GM06990 (cell line): ENCODE measurements at regions not wholly inside any gene's neighbourhood (a gene's known extent, or its start where the extent isn't known, plus 50 kb on each side); places are given as distances from the start of the nearest gene placed in this dataset.
A peak's percentile ranks its signal among the peaks of the same experiment; 100 is the strongest.

Experiments used
- DNase-seq: peaks from one replicate; pipeline ENCODE4 v3.0.0-alpha.2; 2011; ENCODE audit not compliant: insufficient read length; ENCODE audit errors: extremely low read depth
- H3K27me3 ChIP-seq: replicated peaks from 2 replicates; pipeline ENCODE4 v1.6.0; 2011; ENCODE audit warnings: low read length; ENCODE audit not compliant: control insufficient read depth, insufficient read depth
- H3K36me3 ChIP-seq: 2 replicates; pipeline ENCODE4 v1.5.1; 2011; ENCODE audit warnings: low read length; ENCODE audit not compliant: control insufficient read depth, insufficient read depth
- H3K4me3 ChIP-seq: replicated peaks from 2 replicates; pipeline ENCODE4 v1.5.1; 2011; ENCODE audit warnings: low read depth, mild to moderate bottlenecking, control low read depth, low read length
- CTCF ChIP-seq: IDR thresholded peaks from 2 replicates; pipeline ENCODE4 v1.5.1; 2011; ENCODE audit warnings: low read length, control low read depth, mild to moderate bottlenecking, inconsistent platforms; ENCODE audit not compliant: insufficient read depth, poor library complexity, severe bottlenecking

- H3K27me3 ChIP-seq: no peaks in the 10 kb centered on the region; the same call in 1 of the 2 replicates
- H3K36me3 ChIP-seq: no peaks in the 10 kb centered on the region
- H3K4me3 ChIP-seq: no peak overlapping the region
- no peak for TF ChIP-seq CTCF
- DNase-seq: peak; percentile 29
These were observed 156.6 kb downstream of the DAD1 start for GRCh38 chr14:22432348-22432976.

- H3K27me3 ChIP-seq: no peaks in the 10 kb centered on the region; the same call in 1 of the 2 replicates
- H3K36me3 ChIP-seq: no peaks in the 10 kb centered on the region
- TF ChIP-seq CTCF: no peak
- DNase-seq: no peak
- H3K4me3 ChIP-seq: no peak overlapping the region
These were observed 159.3 kb downstream of the DAD1 start for GRCh38 chr14:22429546-22430294.

GRCh38 chr14:22428700-22429291, 160.2 kb downstream of the DAD1 start:
- TF ChIP-seq CTCF: no peak
- H3K4me3 ChIP-seq: no peak overlapping the region
- H3K36me3 ChIP-seq: no peaks in the 10 kb centered on the region
- no peaks in the 10 kb centered on the region; the same call in 1 of the 2 replicates for H3K27me3 ChIP-seq
- no peak for DNase-seq

GRCh38 chr14:22427771-22428231, 161.2 kb downstream of the DAD1 start:
- no peak overlapping the region for H3K4me3 ChIP-seq
- H3K27me3 ChIP-seq: no peaks in the 10 kb centered on the region; the same call in 1 of the 2 replicates

GRCh38 chr14:22426711-22427110, 162.3 kb downstream of the DAD1 start:
- no peak for DNase-seq
- TF ChIP-seq CTCF: no peak
- Histone ChIP-seq H3K36me3 (no peaks in the 10 kb centered on the region), H3K4me3 (no peak overlapping the region), H3K27me3 (no peaks in the 10 kb centered on the region; the same call in 1 of the 2 replicates)

More at GRCh38 chr14:22427771-22428231, 161.2 kb downstream of the DAD1 start:
- TF ChIP-seq CTCF: no peak
- no peaks in the 10 kb centered on the region for H3K36me3 ChIP-seq
- DNase-seq: no peak
